Fibroblast of lung (primary cell): ENCODE measurements at regions not wholly inside any gene's neighbourhood (a gene's known extent, or its start where the extent isn't known, plus 50 kb on each side); places are given as distances from the start of the nearest gene placed in this dataset.

Source experiments
- DNase-seq, 2 donors: peaks; one replicate each; pipeline versions ENCODE4 v3.0.0 to v3.0.0-alpha.2; 2010; ENCODE audit warnings: low read depth in 2 of 2
- H2AFZ ChIP-seq: 2 replicates; pipeline ENCODE4 v1.5.1; 2012; ENCODE audit warnings: low read length, control low read depth, inconsistent platforms
- H3K27ac ChIP-seq: 2 replicates; pipeline ENCODE4 v1.5.1; 2011; ENCODE audit warnings: low read length, control low read depth; ENCODE audit not compliant: insufficient read depth
- H3K27me3 ChIP-seq: 2 replicates; pipeline ENCODE4 v1.5.1; 2011; ENCODE audit warnings: mild to moderate bottlenecking, low read length; ENCODE audit not compliant: control insufficient read depth, insufficient read depth
- H3K36me3 ChIP-seq: 2 replicates; pipeline ENCODE4 v1.5.1; 2011; ENCODE audit warnings: low read length; ENCODE audit not compliant: control insufficient read depth, insufficient read depth
- H3K4me1 ChIP-seq: 2 replicates; pipeline ENCODE4 v1.5.1; 2011; ENCODE audit warnings: low read length; ENCODE audit not compliant: control insufficient read depth, insufficient read depth; ENCODE audit errors: extremely low read depth
- H3K4me2 ChIP-seq: 2 replicates; pipeline ENCODE4 v1.5.1; 2011; ENCODE audit warnings: low read length, control low read depth; ENCODE audit not compliant: insufficient read depth; ENCODE audit errors: extremely low read depth
- H3K4me3 ChIP-seq, 4 experiments: fragments of 200-600 bp in 1 of 4; sonication (generic) in 1 of 4; replicated peaks in 1 of 4; 2 replicates each; pipeline ENCODE4 v1.5.1; 2011 to 2016; ENCODE audit warnings: low read length in 4 of 4, low read depth in 3 of 4, mild to moderate bottlenecking in 3 of 4, control low read depth in 2 of 4, inconsistent platforms in 1 of 4, mixed read lengths in 1 of 4; ENCODE audit not compliant: insufficient read depth in 1 of 4; ENCODE audit errors: control extremely low read depth in 1 of 4
- H3K79me2 ChIP-seq: 2 replicates; pipeline ENCODE4 v1.5.1; 2012; ENCODE audit warnings: mild to moderate bottlenecking, low read length, inconsistent platforms; ENCODE audit not compliant: control insufficient read depth, insufficient read depth
- H3K9ac ChIP-seq: 2 replicates; pipeline ENCODE4 v1.5.1; 2011; ENCODE audit warnings: mild to moderate bottlenecking, low read length, control low read depth; ENCODE audit not compliant: insufficient read depth
- H3K9me3 ChIP-seq: 2 replicates; pipeline ENCODE4 v1.5.1; 2012; ENCODE audit warnings: low read depth, low read length; ENCODE audit not compliant: control insufficient read depth, insufficient read depth
- H4K20me1 ChIP-seq: 2 replicates; pipeline ENCODE4 v1.5.1; 2011; ENCODE audit warnings: low read length; ENCODE audit not compliant: control insufficient read depth, insufficient read depth; ENCODE audit errors: extremely low read depth
- EZH2 ChIP-seq: IDR thresholded peaks from 2 replicates; pipeline ENCODE4 v1.5.1; 2012; ENCODE audit warnings: low read length, control low read depth, mild to moderate bottlenecking; ENCODE audit errors: missing control alignments
- TF ChIP-seq, protein P1 (sequence below), 2 donors: IDR thresholded peaks in 1 of 2; conservative IDR thresholded peaks in 1 of 2; 1 replicate in 1 of 2; 2 replicates in 1 of 2; pipeline ENCODE4 v1.5.1; 2011 to 2012; ENCODE audit warnings: low read length in 2 of 2, control low read depth in 1 of 2, inconsistent platforms in 1 of 2, low read depth in 1 of 2, mild to moderate bottlenecking in 1 of 2

- TF ChIP-seq, protein P1, sequence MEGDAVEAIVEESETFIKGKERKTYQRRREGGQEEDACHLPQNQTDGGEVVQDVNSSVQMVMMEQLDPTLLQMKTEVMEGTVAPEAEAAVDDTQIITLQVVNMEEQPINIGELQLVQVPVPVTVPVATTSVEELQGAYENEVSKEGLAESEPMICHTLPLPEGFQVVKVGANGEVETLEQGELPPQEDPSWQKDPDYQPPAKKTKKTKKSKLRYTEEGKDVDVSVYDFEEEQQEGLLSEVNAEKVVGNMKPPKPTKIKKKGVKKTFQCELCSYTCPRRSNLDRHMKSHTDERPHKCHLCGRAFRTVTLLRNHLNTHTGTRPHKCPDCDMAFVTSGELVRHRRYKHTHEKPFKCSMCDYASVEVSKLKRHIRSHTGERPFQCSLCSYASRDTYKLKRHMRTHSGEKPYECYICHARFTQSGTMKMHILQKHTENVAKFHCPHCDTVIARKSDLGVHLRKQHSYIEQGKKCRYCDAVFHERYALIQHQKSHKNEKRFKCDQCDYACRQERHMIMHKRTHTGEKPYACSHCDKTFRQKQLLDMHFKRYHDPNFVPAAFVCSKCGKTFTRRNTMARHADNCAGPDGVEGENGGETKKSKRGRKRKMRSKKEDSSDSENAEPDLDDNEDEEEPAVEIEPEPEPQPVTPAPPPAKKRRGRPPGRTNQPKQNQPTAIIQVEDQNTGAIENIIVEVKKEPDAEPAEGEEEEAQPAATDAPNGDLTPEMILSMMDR (conservative IDR thresholded peaks at IDR 0.05 in 1 of 2, IDR thresholded peaks at IDR 0.05 in 1 of 2; ENCODE audit: low read depth in 1 of 2, low read length in 2 of 2) = no peak
- TF ChIP-seq EZH2 = no peak
Observed at GRCh38 chr4:63122955-63123354, 1286.3 kb downstream of the TECRL start.

GRCh38 chr4:63106600-63106999, 1302.7 kb downstream of the TECRL start:
- Histone ChIP-seq H3K36me3 (no peaks in the 10 kb centered on the region), H3K9me3 (no peaks in the 10 kb centered on the region), H3K4me1 (no peaks in the 10 kb centered on the region), H2AFZ (no peak overlapping the region), H3K4me2 (no peak overlapping the region), H3K9ac (no peak overlapping the region), H3K4me3 (no peak overlapping the region), H3K27ac (no peak overlapping the region), H3K79me2 (no peaks in the 10 kb centered on the region), H3K27me3 (no peaks in the 10 kb centered on the region), H4K20me1 (no peaks in the 10 kb centered on the region)
- DNase-seq = no peak
- TF ChIP-seq, protein P1 (conservative IDR thresholded peaks at IDR 0.05 in 1 of 2, IDR thresholded peaks at IDR 0.05 in 1 of 2; ENCODE audit: low read depth in 1 of 2, low read length in 2 of 2) = no peak
- TF ChIP-seq EZH2 = no peak

More at GRCh38 chr4:63122955-63123354, 1286.3 kb downstream of the TECRL start:
- Histone ChIP-seq H3K4me3 (no peak overlapping the region), H3K79me2 (no peaks in the 10 kb centered on the region), H3K9me3 (no peaks in the 10 kb centered on the region), H3K27ac (no peak overlapping the region), H3K4me1 (no peaks in the 10 kb centered on the region), H3K4me2 (no peak overlapping the region), H3K9ac (no peak overlapping the region), H3K27me3 (no peaks in the 10 kb centered on the region), H3K36me3 (no peaks in the 10 kb centered on the region), H4K20me1 (no peaks in the 10 kb centered on the region), H2AFZ (no peak overlapping the region)
- no peak for DNase-seq

- no peaks in the 10 kb centered on the region for H3K9me3 ChIP-seq
- no peaks in the 10 kb centered on the region for H4K20me1 ChIP-seq
- no peak for DNase-seq
- H3K4me3 ChIP-seq = no peak overlapping the region
- H3K4me1 ChIP-seq = no peaks in the 10 kb centered on the region
- TF ChIP-seq EZH2 = no peak
- TF ChIP-seq, protein P1 (conservative IDR thresholded peaks at IDR 0.05 in 1 of 2, IDR thresholded peaks at IDR 0.05 in 1 of 2; ENCODE audit: low read depth in 1 of 2, low read length in 2 of 2) = no peak
- H3K36me3 ChIP-seq = no peaks in the 10 kb centered on the region
- no peaks in the 10 kb centered on the region for H3K27me3 ChIP-seq
- no peak overlapping the region for H2AFZ ChIP-seq
- no peak overlapping the region for H3K27ac ChIP-seq
- no peak overlapping the region for H3K9ac ChIP-seq
- H3K79me2 ChIP-seq = no peaks in the 10 kb centered on the region
- H3K4me2 ChIP-seq = no peak overlapping the region
Observed at GRCh38 chr4:63105839-63106238, 1303.4 kb downstream of the TECRL start.
